ENCODE measurements at regions not wholly inside any gene's neighbourhood (a gene's known extent, or its start where the extent isn't known, plus 50 kb on each side); places are given as distances from the start of the nearest gene placed in this dataset.

DNA sequence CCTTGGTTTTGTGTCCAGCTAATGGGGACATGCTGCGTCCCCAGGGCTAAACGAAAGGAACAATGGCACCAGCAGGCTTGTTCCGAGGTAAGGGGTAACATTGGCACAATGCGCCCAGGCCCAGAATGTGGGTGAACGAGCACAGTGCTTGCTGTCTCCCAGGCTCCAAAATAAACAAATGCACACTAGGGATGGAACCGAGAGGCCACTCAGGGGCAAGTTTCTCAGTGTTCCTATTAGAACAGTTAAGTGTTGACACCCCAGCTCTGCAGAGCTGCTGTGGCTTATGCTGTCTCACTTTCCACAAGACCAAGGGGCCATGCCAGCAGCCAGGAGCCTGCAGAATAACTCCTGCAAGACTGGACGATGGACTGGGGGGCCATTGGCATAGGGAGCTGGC lies 492.4 kb downstream of the GADD45G start:
- H3K4me3 ChIP-seq (ENCODE audit: insufficient read depth, low read depth, low read length), result no peak overlapping the region
- no peak for DNase-seq
- H3K36me3 ChIP-seq (replicated peaks; ENCODE audit: control insufficient read depth, insufficient read depth, low read length), result no peaks in the 10 kb centered on the region
- H3K27me3 ChIP-seq (ENCODE audit: control insufficient read depth, insufficient read depth, low read length), result no peaks in the 10 kb centered on the region

DNA sequence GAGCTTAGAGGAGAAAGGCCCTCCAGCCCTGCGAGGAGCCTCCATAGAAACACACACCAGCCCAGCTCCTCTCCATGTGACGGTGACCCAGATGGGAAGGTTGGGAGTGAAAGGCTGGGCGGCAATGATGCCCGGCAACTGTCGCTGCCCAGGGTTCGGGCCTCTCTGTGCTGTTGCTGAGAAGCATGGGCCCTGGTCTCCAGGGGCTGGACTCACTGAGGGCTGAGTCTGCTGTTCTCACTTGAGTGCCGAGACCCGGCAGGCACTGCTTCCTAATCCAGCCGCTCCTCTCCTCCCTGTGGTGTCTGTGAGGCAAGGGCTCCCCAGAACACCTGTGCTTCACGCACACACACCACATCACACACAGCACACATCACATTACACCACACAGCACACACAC lies 493.6 kb downstream of the GADD45G start:
- Histone ChIP-seq H3K36me3 (replicated peaks; ENCODE audit: control insufficient read depth, insufficient read depth, low read length) (no peaks in the 10 kb centered on the region), H3K4me3 (ENCODE audit: insufficient read depth, low read depth, low read length) (no peak overlapping the region), H3K27me3 (ENCODE audit: control insufficient read depth, insufficient read depth, low read length) (no peaks in the 10 kb centered on the region)
- no peak for DNase-seq

DNA sequence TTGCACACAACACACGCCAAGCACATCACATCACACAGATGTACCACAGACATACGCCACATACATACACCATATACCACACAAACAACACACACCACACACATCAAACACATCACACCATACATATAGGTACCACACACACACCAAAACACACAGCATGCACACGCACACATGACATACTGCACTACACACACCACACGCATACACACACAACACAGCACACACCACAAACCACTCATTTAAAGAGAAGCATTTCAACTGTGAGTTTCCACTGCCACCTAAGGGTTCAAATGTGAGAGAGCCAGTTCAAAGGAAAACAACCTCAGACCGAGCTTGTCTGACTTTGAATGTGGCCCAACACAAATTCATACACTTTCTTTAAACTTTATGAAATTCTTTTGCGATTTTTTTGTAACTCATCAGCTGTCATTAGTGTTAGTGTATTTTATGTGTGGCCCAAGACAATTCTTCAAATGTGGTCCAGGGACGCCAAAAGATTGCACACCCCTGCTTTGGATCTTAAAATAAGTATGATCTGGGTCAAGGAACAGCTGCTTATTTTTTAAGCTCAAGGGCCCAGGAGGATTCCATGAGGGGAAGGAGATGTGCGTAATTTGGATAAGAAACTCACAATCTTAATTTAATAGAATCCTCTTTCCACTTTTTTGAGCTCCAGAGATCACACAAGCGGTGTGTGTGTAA lies 494.6 kb downstream of the GADD45G start:
- peak; percentile 44 for DNase-seq
- H3K4me3 ChIP-seq (ENCODE audit: insufficient read depth, low read depth, low read length), result no peak overlapping the region
- H3K27me3 ChIP-seq (ENCODE audit: control insufficient read depth, insufficient read depth, low read length), result no peaks in the 10 kb centered on the region
- H3K36me3 ChIP-seq (replicated peaks; ENCODE audit: control insufficient read depth, insufficient read depth, low read length), result no peaks in the 10 kb centered on the region

DNA sequence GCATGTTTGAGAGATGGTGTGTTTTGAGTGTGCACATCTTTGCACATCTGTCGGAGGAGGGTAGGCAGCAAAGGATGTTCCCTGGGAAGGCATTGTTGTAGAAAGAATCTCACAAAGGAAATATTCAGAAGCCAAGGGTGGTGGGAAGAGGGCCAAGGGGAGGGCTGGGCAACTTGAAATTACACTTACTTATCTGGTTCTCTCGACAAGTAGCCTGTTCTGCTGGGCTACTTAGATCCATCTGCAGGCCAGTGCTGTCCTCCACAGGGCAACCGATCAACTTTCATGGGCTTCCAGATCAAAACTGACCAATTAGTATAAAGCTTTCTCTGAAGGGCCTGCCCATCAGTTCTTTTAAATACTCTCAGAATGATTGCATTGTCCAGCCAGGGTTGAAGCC lies 495.2 kb downstream of the GADD45G start:
- no peak for DNase-seq
- H3K36me3 ChIP-seq (replicated peaks; ENCODE audit: control insufficient read depth, insufficient read depth, low read length), result no peaks in the 10 kb centered on the region
- H3K27me3 ChIP-seq (ENCODE audit: control insufficient read depth, insufficient read depth, low read length), result no peaks in the 10 kb centered on the region
- H3K4me3 ChIP-seq (ENCODE audit: insufficient read depth, low read depth, low read length), result no peak overlapping the region

DNA sequence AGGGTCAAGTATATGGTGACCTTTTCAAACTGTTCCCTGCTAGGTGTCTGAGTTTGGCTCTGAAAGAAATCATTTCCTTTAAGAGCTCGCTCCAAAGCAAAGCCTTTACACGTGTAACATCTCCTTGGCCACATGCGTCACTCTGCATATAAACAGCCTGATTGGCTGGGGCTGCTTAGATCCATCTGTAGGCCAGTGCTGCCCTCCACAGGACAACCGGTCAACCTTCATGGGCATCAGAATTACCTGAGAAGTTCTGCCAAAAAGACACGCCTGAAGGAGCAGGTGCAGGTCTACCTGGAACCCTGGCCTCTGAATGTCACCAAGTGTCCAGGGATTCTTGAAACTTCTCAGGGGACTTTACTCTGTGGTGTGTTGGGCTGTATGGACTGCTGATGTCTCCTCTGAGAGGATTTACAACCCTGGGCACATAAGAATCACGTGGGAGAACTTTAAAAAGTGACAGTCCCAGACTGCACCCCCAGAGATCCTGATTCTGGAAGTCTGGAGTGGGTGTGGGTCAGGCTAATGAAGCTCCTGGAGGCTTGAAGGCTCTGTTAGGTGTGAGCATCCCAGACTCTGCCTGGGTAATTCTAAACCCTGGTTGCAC lies 497.6 kb downstream of the GADD45G start:
- no peaks in the 10 kb centered on the region for H3K27me3 ChIP-seq (ENCODE audit: control insufficient read depth, insufficient read depth, low read length)
- no peaks in the 10 kb centered on the region for H3K36me3 ChIP-seq (replicated peaks; ENCODE audit: control insufficient read depth, insufficient read depth, low read length)
- no peak overlapping the region for H3K4me3 ChIP-seq (ENCODE audit: insufficient read depth, low read depth, low read length)
- DNase-seq, result peak; percentile 89

DNA sequence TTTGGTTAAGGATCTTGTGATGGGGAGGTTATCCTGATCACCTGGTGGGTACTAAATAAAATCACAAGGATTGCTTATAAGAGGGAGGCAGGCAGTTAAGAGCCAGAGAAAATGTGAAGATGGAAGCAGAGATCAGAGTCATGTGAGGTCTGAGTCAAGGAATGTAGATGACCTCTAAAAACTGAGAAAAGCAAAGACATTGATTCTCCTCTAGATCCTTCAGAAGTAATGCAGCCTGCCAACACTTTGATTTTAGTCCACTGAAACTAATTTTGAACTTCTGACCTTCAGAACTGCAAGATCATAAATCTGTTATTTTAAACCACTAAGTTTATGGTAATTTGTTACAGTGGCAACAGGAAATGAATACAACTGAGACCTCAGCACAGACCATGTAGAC lies 499.0 kb downstream of the GADD45G start:
- Histone ChIP-seq H3K27me3 (ENCODE audit: control insufficient read depth, insufficient read depth, low read length) (no peaks in the 10 kb centered on the region), H3K36me3 (replicated peaks; ENCODE audit: control insufficient read depth, insufficient read depth, low read length) (no peaks in the 10 kb centered on the region), H3K4me3 (ENCODE audit: insufficient read depth, low read depth, low read length) (no peak overlapping the region)
- DNase-seq, result no peak

DNA sequence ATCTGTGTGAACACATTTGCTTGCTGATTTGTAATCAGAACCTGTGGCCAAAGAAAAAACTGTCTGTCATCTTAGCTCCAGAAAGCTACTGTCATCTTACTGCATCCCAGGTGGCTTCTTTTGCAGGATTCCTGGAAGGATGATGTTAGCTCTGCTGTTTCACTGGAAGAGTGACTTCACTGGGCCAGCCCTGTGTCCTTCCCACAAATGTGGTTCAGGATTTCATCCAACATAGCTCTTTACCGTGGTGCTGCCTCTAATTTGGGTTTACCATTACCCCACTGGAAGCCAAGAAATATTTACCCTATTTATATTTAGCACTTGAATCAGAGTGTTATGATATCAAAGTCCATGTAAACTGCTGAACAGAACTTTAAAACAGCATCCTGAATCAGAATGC lies 501.0 kb downstream of the GADD45G start:
- H3K36me3 ChIP-seq (replicated peaks; ENCODE audit: control insufficient read depth, insufficient read depth, low read length), result no peaks in the 10 kb centered on the region
- DNase-seq, result no peak
- no peak overlapping the region for H3K4me3 ChIP-seq (ENCODE audit: insufficient read depth, low read depth, low read length)
- no peaks in the 10 kb centered on the region for H3K27me3 ChIP-seq (ENCODE audit: control insufficient read depth, insufficient read depth, low read length)

DNA sequence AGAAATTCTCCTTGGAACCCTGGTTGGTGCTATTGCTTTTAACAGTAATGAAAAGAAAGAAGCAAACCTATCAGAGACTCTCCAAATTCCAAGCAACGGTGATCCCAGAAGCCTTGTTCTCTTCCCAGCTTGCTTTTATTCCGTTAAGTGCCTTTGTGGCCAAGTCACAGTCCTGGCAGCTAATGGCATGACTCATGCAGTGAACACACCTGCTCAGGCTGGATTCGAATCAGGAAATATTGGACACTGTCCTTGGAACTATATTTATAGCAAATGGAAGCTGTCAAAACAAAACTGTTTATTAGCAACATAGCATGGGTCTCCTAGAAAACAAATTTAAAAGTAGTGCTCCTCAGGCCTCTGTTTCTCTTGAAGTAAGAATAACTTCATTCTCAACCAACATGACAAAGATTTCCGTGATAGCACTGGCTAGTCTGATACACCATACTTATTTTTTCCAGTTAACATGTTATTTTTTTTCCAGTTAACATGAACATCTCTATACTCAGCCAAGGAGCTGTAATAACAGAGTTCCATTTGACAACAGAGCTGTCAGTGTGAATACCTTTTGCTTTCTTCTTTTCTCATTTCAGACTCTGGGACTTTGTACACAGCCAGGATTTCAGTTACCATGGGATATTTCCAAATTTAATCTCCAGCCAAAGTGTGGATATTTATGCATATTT lies 502.4 kb downstream of the GADD45G start:
- Histone ChIP-seq H3K4me3 (ENCODE audit: insufficient read depth, low read depth, low read length) (no peak overlapping the region), H3K36me3 (replicated peaks; ENCODE audit: control insufficient read depth, insufficient read depth, low read length) (no peaks in the 10 kb centered on the region)
- DNase-seq, result no peak

DNA sequence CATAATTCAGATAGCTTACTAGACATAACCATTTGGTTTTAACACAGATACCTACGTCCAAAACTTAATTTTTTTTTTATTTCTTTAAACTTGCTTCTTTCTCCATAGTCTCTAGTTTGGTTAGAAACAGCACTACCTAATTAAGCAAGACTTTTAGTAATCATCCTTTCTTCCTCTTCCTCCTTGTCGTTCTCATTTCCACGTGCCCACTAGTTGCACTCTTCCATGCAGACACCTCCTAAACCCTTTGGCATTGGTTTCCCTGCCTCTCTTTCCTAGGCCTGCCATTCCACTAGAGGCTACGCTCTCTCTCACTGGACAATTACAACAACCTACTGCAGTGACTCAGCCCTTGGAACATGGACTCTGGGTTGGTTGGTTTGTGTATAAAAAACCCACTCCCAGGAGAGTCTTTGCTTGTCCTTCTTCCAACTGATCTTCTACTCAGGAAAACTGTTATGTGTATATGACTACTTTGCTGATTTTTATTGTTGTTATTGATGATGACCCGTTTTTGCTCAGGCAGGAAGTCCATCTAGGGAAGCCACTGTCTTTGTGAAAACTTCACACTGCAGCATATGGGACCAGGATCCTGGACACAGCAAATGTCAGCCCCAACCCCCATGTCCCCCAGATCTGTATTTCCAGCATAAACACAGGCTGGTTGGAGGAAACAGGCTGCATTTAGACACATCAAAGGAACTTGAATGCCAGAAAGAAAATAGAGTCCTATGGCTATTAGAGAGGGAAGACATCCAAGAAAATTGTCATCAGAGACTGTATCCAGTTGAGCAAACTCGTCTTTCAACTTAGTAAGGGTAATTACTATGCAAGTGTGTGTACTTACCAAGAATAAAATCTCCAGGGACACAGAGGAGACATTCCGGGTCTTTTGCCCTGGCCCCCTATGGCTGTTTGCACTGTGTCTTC lies 503.2 kb downstream of the GADD45G start:
- Histone ChIP-seq H3K36me3 (replicated peaks; ENCODE audit: control insufficient read depth, insufficient read depth, low read length) (no peaks in the 10 kb centered on the region), H3K4me3 (ENCODE audit: insufficient read depth, low read depth, low read length) (no peak overlapping the region), H3K27me3 (ENCODE audit: control insufficient read depth, insufficient read depth, low read length) (no peaks in the 10 kb centered on the region)
- DNase-seq, result no peak

More for the DNA sequence above, 502.4 kb downstream of the GADD45G start:
- no peaks in the 10 kb centered on the region for H3K27me3 ChIP-seq (ENCODE audit: control insufficient read depth, insufficient read depth, low read length)

DNA sequence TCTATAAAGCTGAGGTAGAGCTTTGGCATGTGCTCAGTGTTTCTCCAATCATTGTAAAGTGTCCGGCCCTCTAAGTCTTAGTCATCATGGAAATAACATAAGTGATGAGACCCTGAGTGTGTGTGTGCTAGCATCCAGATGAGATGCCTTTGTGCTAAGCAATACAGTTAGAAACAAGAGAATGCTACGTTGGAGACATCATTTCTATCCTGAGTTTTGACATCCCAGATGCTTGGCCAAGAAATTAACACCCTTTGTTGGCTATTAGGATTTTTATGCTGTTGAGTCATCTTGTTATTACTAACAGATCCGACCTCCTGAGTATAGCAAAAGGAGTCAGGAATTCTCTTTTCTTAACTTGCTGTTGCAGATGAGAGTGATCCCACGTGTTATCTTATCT lies 508.0 kb downstream of the GADD45G start:
- DNase-seq, result no peak
- Histone ChIP-seq H3K4me3 (ENCODE audit: insufficient read depth, low read depth, low read length) (no peak overlapping the region), H3K36me3 (replicated peaks; ENCODE audit: control insufficient read depth, insufficient read depth, low read length) (no peaks in the 10 kb centered on the region), H3K27me3 (ENCODE audit: control insufficient read depth, insufficient read depth, low read length) (no peaks in the 10 kb centered on the region)

DNA sequence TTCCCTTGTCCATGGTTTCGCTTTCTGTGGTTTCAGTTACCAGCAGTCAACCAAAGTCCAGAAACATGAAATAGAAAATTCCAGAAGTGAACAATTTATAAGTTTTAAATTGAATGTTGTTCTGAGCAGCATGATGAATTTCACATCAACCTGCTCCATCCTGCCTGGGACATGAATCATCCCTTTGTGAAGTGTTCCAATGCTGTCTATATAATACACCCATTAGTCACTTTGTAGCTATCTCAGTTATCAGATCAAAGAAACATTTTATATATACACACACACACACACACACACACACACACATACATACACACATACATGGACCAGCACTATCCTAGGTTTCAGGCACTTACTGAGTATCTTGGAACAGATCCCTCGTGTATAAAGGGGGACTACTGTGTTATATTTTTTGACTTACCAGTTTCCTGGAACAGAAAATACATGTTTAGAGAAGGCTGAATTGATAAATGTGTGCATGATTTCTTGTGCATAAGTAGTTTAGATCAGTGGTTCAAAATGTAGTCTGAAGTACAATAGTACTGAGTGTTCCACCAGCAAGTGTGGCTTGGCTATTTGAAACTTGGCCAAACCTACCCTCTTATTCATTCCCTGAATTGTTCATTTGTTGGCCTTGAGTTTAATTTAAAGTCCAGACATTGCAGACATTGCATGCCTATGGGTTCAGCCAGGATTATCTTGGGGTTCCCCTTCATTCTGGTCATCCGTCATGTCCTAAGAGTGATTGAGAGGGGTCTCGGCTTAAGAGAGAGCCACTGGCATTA lies 510.0 kb downstream of the GADD45G start:
- no peak overlapping the region for H3K4me3 ChIP-seq (ENCODE audit: insufficient read depth, low read depth, low read length)
- no peaks in the 10 kb centered on the region for H3K36me3 ChIP-seq (replicated peaks; ENCODE audit: control insufficient read depth, insufficient read depth, low read length)
- no peaks in the 10 kb centered on the region for H3K27me3 ChIP-seq (ENCODE audit: control insufficient read depth, insufficient read depth, low read length)
- DNase-seq, result no peak

DNA sequence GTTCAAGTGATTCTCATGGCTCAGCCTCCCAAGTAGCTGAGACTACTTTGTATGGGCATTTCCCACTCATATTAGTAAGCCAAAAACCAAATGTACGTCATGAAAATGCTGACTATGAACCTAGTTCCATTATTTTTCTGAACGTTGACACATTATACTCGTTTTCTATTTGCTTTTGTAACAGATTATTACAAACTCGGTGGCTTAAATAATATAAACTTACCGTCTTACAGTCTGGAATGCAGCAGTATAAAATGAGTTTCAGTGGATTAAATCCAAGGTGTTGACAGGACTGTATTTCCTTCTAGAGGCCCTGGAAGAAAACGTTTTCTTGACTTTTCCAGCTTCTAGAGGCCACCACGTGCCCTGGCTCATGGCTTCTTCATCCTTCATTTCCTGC lies 517.0 kb downstream of the GADD45G start:
- no peak for DNase-seq
- Histone ChIP-seq H3K4me3 (ENCODE audit: insufficient read depth, low read depth, low read length) (no peak overlapping the region), H3K36me3 (replicated peaks; ENCODE audit: control insufficient read depth, insufficient read depth, low read length) (no peaks in the 10 kb centered on the region), H3K27me3 (ENCODE audit: control insufficient read depth, insufficient read depth, low read length) (no peaks in the 10 kb centered on the region)

DNA sequence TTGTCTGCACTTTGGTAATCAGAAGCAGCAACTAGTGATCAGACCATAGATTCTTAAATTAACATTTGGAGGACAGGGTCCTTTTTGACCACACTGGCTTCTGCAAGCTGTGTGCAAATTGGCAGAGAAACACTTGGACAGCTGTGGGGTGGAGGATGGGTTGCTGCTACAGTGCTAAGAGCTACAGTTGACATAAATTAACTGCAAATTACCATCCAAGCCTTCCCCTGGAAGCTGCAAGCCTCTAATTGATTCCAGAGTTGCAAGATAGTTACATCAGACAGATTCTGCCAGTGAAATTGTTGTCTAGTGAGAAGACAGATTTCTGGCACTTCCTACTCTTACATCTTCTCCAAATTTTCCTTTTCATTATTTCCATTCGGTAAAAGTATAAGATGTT lies 517.7 kb downstream of the DIRAS2 start:
- H3K36me3 ChIP-seq (replicated peaks; ENCODE audit: control insufficient read depth, insufficient read depth, low read length), result no peaks in the 10 kb centered on the region
- H3K27me3 ChIP-seq (ENCODE audit: control insufficient read depth, insufficient read depth, low read length), result no peaks in the 10 kb centered on the region
- no peak overlapping the region for H3K4me3 ChIP-seq (ENCODE audit: insufficient read depth, low read depth, low read length)
- DNase-seq, result no peak

DNA sequence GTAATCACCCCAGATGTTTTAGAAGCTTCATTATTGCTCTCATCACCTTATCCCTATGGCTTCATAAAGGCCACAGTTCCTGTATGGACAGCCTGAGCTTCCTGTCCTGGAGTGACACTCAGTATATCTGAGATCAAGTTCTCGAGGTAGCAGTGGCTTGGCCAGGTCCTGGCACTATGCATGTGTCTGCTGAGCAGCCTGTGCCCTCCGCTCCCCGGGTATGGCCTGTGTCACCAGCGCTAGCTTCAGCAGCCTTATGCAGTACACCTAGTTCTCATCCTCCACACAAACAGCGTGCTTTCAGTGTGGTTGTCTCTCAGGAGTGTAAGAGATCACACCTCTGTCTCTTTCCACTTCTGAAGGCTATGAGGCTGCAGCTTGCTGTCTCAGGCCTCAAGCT lies 514.7 kb downstream of the DIRAS2 start:
- DNase-seq, result no peak
- H3K4me3 ChIP-seq (ENCODE audit: insufficient read depth, low read depth, low read length), result no peak overlapping the region
- H3K27me3 ChIP-seq (ENCODE audit: control insufficient read depth, insufficient read depth, low read length), result no peaks in the 10 kb centered on the region; the same call in 1 of the 2 replicates
- H3K36me3 ChIP-seq (replicated peaks; ENCODE audit: control insufficient read depth, insufficient read depth, low read length), result no peaks in the 10 kb centered on the region
